H9 (cell line): ENCODE measurements at regions not wholly inside any gene's neighbourhood (a gene's known extent, or its start where the extent isn't known, plus 50 kb on each side); places are given as distances from the start of the nearest gene placed in this dataset.

ENCODE experiments used
- DNase-seq: peaks from one replicate; pipeline ENCODE4 v3.0.0-alpha.2; 2017
- H2AFZ ChIP-seq: one replicate; pipeline ENCODE4 v1.6.1; 2013; ENCODE audit warnings: mild to moderate bottlenecking, low read length, control low read depth, moderate library complexity
- H2AK5ac ChIP-seq: 2 replicates; pipeline ENCODE4 v1.6.1; 2013; ENCODE audit warnings: low read length, control low read depth, mixed read lengths; ENCODE audit not compliant: insufficient read length
- H2BK120ac ChIP-seq: one replicate; pipeline ENCODE4 v1.6.1; 2013; ENCODE audit warnings: low read depth, mild to moderate bottlenecking, low read length, control low read depth, inconsistent platforms; ENCODE audit not compliant: poor library complexity, severe bottlenecking
- H2BK12ac ChIP-seq: 2 replicates; pipeline ENCODE4 v1.6.1; 2013; ENCODE audit warnings: low read length, control low read depth, mixed read lengths, low read depth; ENCODE audit not compliant: insufficient read length
- H2BK15ac ChIP-seq: 2 replicates; pipeline ENCODE4 v1.6.1; 2013; ENCODE audit warnings: low read depth, low read length, control low read depth
- H2BK20ac ChIP-seq: one replicate; pipeline ENCODE4 v1.6.1; 2013; ENCODE audit warnings: low read depth, mild to moderate bottlenecking, low read length, control low read depth, inconsistent platforms; ENCODE audit not compliant: poor library complexity, severe bottlenecking
- H2BK5ac ChIP-seq: 2 replicates; pipeline ENCODE4 v1.6.1; 2013; ENCODE audit warnings: low read length, control low read depth, mixed read lengths; ENCODE audit not compliant: insufficient read length
- H3K14ac ChIP-seq: 2 replicates; pipeline ENCODE4 v1.6.1; 2013; ENCODE audit warnings: low read length, control low read depth; ENCODE audit not compliant: insufficient read depth
- H3K18ac ChIP-seq: 2 replicates; pipeline ENCODE4 v1.6.1; 2013; ENCODE audit warnings: low read depth, mild to moderate bottlenecking, mixed read lengths, low read length, control low read depth; ENCODE audit not compliant: insufficient read length
- H3K23ac ChIP-seq: 2 replicates; pipeline ENCODE4 v1.6.1; 2013; ENCODE audit warnings: low read length, control low read depth, mixed read lengths, low read depth; ENCODE audit not compliant: insufficient read length
- H3K23me2 ChIP-seq: 2 replicates; pipeline ENCODE4 v1.6.1; 2013; ENCODE audit warnings: low read depth, mild to moderate bottlenecking, mixed read lengths, low read length, control low read depth; ENCODE audit not compliant: insufficient read length, poor library complexity, severe bottlenecking
- H3K27ac ChIP-seq: 2 replicates; pipeline ENCODE4 v1.5.1; 2013; ENCODE audit warnings: low read length, control low read depth, mixed read lengths, low read depth; ENCODE audit not compliant: insufficient read length
- H3K27me3 ChIP-seq: 2 replicates; pipeline ENCODE4 v1.6.1; 2013; ENCODE audit warnings: low read length, control low read depth, inconsistent platforms; ENCODE audit not compliant: insufficient read depth
- H3K4ac ChIP-seq: 2 replicates; pipeline ENCODE4 v1.6.1; 2013; ENCODE audit warnings: low read depth, mild to moderate bottlenecking, control low read depth, inconsistent platforms, low read length, moderate library complexity
- H3K4me1 ChIP-seq: 2 replicates; pipeline ENCODE4 v1.6.1; 2013; ENCODE audit warnings: low read length, control low read depth, inconsistent platforms; ENCODE audit not compliant: insufficient read depth
- H3K4me2 ChIP-seq: 2 replicates; pipeline ENCODE4 v1.6.1; 2013; ENCODE audit warnings: low read length, control low read depth, mixed read lengths; ENCODE audit not compliant: insufficient read length, insufficient read depth
- H3K56ac ChIP-seq: 2 replicates; pipeline ENCODE4 v1.6.1; 2013; ENCODE audit warnings: low read depth, mild to moderate bottlenecking, mixed read lengths, low read length, control low read depth; ENCODE audit not compliant: insufficient read length
- H3K79me1 ChIP-seq: 2 replicates; pipeline ENCODE4 v1.6.1; 2013; ENCODE audit warnings: low read depth, mild to moderate bottlenecking, moderate library complexity, low read length, control low read depth, inconsistent platforms; ENCODE audit not compliant: insufficient read depth, poor library complexity, severe bottlenecking
- H3K79me2 ChIP-seq: 2 replicates; pipeline ENCODE4 v1.6.1; 2013; ENCODE audit warnings: low read length, control low read depth, inconsistent platforms; ENCODE audit not compliant: insufficient read depth
- H3K9ac ChIP-seq: 2 replicates; pipeline ENCODE4 v1.6.1; 2013; ENCODE audit warnings: low read length, control low read depth, mixed read lengths; ENCODE audit not compliant: insufficient read length; ENCODE audit errors: extremely low read depth
- H3K9me3 ChIP-seq: one replicate; pipeline ENCODE4 v1.6.1; 2013; ENCODE audit warnings: low read depth, low read length, inconsistent platforms; ENCODE audit not compliant: control insufficient read depth
- H3T11ph ChIP-seq: one replicate; pipeline ENCODE4 v1.6.1; 2013; ENCODE audit warnings: mild to moderate bottlenecking, low read length, control low read depth, inconsistent platforms
- H4K20me1 ChIP-seq: one replicate; pipeline ENCODE4 v1.6.1; 2013; ENCODE audit not compliant: control insufficient read depth, insufficient read length, insufficient read depth
- H4K5ac ChIP-seq: 2 replicates; pipeline ENCODE4 v1.6.1; 2013; ENCODE audit warnings: low read depth, mild to moderate bottlenecking, mixed read lengths, low read length, control low read depth; ENCODE audit not compliant: insufficient read length
- H4K8ac ChIP-seq: replicated peaks from 2 replicates; pipeline ENCODE4 v1.6.1; 2013; ENCODE audit warnings: low read length, control low read depth, mixed read lengths, low read depth; ENCODE audit not compliant: insufficient read length
- H4K91ac ChIP-seq: 2 replicates; pipeline ENCODE4 v1.6.1; 2013; ENCODE audit warnings: low read depth, mild to moderate bottlenecking, moderate library complexity, mixed read lengths, low read length, control low read depth; ENCODE audit not compliant: insufficient read length
- H3K27ac Mint-ChIP-seq, 3 experiments: 2 replicates in 2 of 3; 3 replicates in 1 of 3; pipeline ENCODE4 v1.8.0; 2020 to 2021; ENCODE audit warnings: mixed read lengths in 3 of 3, mild to moderate bottlenecking in 1 of 3, moderate library complexity in 1 of 3
- H3K27me3 Mint-ChIP-seq: 2 replicates; pipeline ENCODE4 v1.8.0; 2021; ENCODE audit warnings: low read depth, mild to moderate bottlenecking, moderate library complexity, mixed read lengths
- H3K36me3 Mint-ChIP-seq, 3 experiments: 2 replicates in 2 of 3; 3 replicates in 1 of 3; pipeline ENCODE4 v1.8.0; 2020 to 2021; ENCODE audit warnings: low read depth in 3 of 3, mixed read lengths in 3 of 3; ENCODE audit not compliant: insufficient read depth in 1 of 3
- H3K4me1 Mint-ChIP-seq, 2 experiments: 2 replicates each; pipeline ENCODE4 v1.8.0; 2020; ENCODE audit warnings: mixed read lengths in 2 of 2
- H3K4me3 Mint-ChIP-seq, 2 experiments: 2 replicates in 1 of 2; 3 replicates in 1 of 2; pipeline ENCODE4 v1.8.0; 2020 to 2021; ENCODE audit warnings: mild to moderate bottlenecking in 2 of 2, mixed read lengths in 2 of 2, moderate library complexity in 1 of 2
- H3K9me3 Mint-ChIP-seq, 2 experiments: 2 replicates in 1 of 2; 3 replicates in 1 of 2; pipeline ENCODE4 v1.8.0; 2020; ENCODE audit warnings: mild to moderate bottlenecking in 2 of 2, mixed read lengths in 2 of 2, moderate library complexity in 1 of 2
- WGBS: extraction: QIAGEN DNeasy Blood & Tissue Kit; methylation state at CpG from one replicate; pipeline ENCODE4 v1.1.7; 2013; ENCODE audit warnings: missing lambda C conversion rate, low lambda C conversion rate, mixed read lengths; ENCODE audit not compliant: insufficient read length; ENCODE audit errors: extremely low coverage; 5-methylcytosine and 5-hydroxymethylcytosine counted together
- TF ChIP-seq, protein P1 (sequence below): fragments of 200-600 bp; sonication (generic); conservative IDR thresholded peaks from 3 replicates; pipeline ENCODE4 v1.8.0; 2021; ENCODE audit warnings: antibody characterized with exemption, mild to moderate bottlenecking

GRCh38 chrX:142686206-142686605 is 339.5 kb upstream of the SPANXN4 start:
- Histone ChIP-seq H2AK5ac (no peak overlapping the region), H4K91ac (no peak overlapping the region), H3K4me1 (no peaks in the 10 kb centered on the region; the same call in 1 of the 2 replicates), H4K5ac (no peak overlapping the region), H3K18ac (no peak overlapping the region), H3K79me2 (no peaks in the 10 kb centered on the region), H3K27ac (no peak overlapping the region), H4K8ac (no peak overlapping the region), H4K20me1 (no peaks in the 10 kb centered on the region), H3K27me3 (no peaks in the 10 kb centered on the region), H2BK15ac (no peak overlapping the region), H3K9ac (no peak overlapping the region), H2BK12ac (no peak overlapping the region), H3K4me2 (no peak overlapping the region), H3K23me2 (no peaks in the 10 kb centered on the region), H3K79me1 (no peaks in the 10 kb centered on the region), H2BK120ac (no peak overlapping the region), H3T11ph (no peak overlapping the region), H3K56ac (no peak overlapping the region), H2AFZ (no peak overlapping the region), H2BK20ac (no peak overlapping the region), H3K23ac (no peak overlapping the region), H3K14ac (no peak overlapping the region), H3K9me3 (no peaks in the 10 kb centered on the region), H2BK5ac (no peak overlapping the region), H3K4ac (no peak overlapping the region)
- Mint-ChIP-seq H3K4me3 (no peak overlapping the region), H3K9me3 (peaks cover 44 to 48% of the 10 kb centered on the region in 2 experiments), H3K4me1 (peaks cover 3 to 11% of the 10 kb centered on the region in 2 experiments), H3K36me3 (peaks cover 0 to 2% (median 0%) of the 10 kb centered on the region in 3 experiments; a peak in 3 of 7 replicates), H3K27me3 (no peaks in the 10 kb centered on the region), H3K27ac (no peak overlapping the region; a peak in 1 of 7 replicates)
- TF ChIP-seq, protein P1, sequence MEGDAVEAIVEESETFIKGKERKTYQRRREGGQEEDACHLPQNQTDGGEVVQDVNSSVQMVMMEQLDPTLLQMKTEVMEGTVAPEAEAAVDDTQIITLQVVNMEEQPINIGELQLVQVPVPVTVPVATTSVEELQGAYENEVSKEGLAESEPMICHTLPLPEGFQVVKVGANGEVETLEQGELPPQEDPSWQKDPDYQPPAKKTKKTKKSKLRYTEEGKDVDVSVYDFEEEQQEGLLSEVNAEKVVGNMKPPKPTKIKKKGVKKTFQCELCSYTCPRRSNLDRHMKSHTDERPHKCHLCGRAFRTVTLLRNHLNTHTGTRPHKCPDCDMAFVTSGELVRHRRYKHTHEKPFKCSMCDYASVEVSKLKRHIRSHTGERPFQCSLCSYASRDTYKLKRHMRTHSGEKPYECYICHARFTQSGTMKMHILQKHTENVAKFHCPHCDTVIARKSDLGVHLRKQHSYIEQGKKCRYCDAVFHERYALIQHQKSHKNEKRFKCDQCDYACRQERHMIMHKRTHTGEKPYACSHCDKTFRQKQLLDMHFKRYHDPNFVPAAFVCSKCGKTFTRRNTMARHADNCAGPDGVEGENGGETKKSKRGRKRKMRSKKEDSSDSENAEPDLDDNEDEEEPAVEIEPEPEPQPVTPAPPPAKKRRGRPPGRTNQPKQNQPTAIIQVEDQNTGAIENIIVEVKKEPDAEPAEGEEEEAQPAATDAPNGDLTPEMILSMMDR = no peak
- no peak for DNase-seq
- no CpG with 5 or more reads among the region's 1 CpG for WGBS
